HG03139 (cell line): ENCODE measurements at regions not wholly inside any gene's neighbourhood (a gene's known extent, or its start where the extent isn't known, plus 50 kb on each side); places are given as distances from the start of the nearest gene placed in this dataset.

ENCODE experiments used
- ATAC-seq: cut with Tn5 transposase; IDR thresholded peaks from one replicate; pipeline ENCODE4 v1.9.1; 2021; ENCODE audit not compliant: unreplicated experiment

DNA sequence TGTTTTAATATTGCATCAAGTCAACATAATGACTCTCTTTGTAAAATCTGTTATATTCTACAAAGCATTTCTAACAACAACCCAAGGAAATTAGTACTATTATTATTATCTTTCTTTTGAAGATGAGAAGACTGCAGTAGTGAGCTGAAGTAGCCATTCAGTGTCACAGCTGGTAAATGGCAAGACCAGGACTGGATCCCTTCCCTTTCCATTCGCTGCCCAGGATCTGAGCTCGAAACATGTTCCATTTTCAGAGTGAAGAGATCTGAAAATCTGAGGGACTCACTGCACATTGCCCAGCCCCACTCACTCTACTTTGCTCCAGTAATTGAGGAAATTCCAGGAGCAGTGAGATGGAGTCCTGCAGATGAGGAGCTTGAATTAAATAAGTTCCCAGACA, 240.0 kb upstream of the BLID start:
- ATAC-seq, result no peak

- no peak for ATAC-seq
Observed at GRCh38 chr11:122354025-122354697, 238.1 kb upstream of the BLID start.

GRCh38 chr11:122353561-122353960, 237.5 kb upstream of the BLID start:
- ATAC-seq, result no peak

DNA sequence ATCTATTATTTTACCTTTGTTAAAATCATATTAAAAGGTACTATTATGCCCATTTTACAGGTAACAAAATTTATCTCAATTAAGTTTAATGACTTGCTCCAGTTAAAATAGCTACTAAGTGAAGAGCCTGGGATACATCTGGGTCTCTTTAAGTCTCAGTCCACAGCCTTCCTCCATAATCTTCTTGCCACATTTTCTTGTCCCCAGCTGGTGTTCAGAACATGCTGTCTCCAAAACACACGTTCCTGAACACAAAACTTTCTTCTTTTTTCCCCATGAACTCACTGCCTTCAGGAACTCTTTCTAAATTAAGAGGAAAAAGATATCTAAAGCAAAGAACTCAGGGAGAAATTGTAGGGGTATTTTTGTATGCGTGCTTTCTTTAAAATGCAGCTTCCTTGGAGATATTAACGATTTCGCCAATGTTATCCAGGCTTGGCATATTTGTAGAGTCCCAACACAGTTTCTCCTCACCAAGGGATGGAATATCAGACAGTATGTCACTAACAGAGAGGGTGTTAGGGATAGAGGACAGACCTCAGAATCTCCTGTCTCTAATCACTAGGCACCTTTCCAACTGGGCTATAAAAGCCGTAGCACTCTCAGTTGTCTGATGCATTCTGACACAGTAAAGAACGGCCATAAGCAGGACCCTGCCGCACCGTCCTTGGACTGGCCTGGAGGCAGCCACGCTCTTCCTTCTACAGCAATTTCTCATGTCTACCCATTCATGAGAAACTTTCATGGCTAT, 232.8 kb upstream of the BLID start:
- no peak for ATAC-seq

GRCh38 chr11:122346006-122346405, 230.0 kb upstream of the BLID start:
- ATAC-seq, result no peak

- no peak for ATAC-seq
Observed at GRCh38 chr11:122345586-122345985, 229.6 kb upstream of the BLID start.

GRCh38 chr11:122344215-122344614, 228.2 kb upstream of the BLID start:
- ATAC-seq, result no peak

DNA sequence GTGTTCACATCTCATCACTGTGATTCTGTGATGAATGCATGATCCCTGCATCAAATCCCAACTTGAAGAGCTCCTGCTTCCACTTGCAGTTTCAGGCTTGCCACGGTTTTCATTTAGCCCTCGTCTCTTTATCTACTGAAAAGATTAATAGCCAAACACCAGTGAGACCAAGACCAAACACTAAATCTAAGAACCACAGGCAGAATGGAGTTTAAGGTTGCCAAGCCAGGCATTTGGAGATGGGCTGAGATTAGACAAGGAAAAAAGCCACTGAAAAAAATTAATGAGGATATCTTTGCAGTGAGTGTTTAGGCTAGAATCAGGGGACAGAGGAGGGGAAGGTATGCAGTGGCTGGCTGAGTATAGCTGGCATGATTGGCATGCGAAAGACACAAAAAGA, 227.2 kb upstream of the BLID start:
- no peak for ATAC-seq

DNA sequence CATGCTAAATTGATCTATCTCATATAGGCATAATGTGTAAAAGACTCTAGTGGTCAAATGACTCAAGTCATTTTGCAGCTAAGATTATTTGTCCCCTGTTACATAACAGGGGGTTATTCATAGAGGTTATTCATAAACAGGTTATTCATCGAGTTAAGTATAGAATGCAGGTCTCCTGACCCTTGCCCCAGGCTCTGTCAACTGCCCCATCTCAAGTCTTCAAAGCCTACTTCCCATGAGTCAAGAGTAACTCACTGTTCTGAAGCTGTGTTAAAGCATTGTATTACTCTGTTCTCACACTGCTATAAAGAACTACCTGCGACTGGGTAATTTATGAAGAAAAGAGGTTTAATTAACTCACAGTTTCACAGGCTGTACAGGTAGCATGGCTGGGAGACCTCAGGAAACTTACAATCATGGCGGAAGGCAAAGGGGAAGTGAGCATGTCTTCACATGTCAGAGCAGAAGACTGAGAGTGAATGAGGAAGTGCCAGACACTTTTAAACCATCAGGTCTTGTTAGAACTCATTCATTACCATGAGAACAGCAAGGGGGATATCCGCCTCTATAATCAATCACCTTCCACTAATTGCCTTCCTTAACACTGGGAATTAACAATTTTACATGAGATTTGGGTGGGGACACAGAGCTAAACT, 226.2 kb upstream of the BLID start:
- no peak for ATAC-seq

- no peak for ATAC-seq
Observed at GRCh38 chr11:122341477-122341876, 225.5 kb upstream of the BLID start.

DNA sequence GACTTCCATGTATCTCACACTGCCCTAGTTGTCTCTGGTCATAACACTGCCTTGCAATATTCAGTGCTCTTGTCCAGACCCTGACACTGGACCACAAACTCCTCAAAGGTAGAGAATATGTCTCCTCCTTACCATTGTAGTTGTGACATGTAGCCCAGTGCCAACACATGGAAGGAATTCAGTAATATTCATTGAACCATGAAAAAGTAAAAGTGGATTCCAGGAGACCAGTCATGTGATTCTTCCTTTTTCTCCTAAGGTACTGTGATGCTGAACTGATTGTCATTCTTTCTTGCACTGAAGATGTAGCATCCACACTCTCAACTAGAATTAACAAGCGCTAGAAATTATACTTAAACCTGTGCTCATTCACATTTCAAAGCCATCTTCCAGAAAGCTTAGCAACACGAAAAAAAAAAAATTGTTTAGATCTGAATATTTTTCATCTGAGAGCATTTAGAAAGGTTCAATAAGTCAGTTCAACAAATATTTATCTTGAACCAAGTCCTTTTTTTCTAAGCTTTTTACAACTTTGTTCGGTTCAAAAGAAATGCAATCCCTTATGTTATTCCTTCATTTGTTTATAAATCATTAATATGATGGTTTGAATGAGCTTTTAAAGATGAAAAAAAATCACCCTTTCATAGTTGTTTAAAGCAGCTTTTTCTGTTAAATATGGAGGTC, 224.7 kb upstream of the BLID start:
- ATAC-seq, result no peak

GRCh38 chr11:122339436-122340060, 223.5 kb upstream of the BLID start:
- no peak for ATAC-seq

DNA sequence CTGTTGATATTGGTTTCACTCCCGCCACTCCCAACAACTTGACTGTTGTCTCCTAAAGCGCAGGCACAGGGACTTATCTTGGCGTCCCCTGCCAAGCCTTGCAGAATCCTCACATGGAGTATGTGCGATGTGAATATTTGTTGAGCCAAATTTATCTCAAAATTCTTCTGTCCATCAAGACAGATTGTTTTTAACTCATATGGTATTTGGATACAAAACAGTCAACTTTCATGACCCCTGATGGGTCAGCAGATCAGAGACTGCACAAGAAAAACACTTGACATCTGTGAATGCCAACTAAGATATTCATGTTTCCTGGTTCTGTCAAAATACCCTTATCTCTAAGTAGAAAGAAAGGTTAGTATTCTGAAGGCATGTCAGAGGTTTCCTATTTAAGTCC, 221.7 kb upstream of the BLID start:
- ATAC-seq, result no peak

DNA sequence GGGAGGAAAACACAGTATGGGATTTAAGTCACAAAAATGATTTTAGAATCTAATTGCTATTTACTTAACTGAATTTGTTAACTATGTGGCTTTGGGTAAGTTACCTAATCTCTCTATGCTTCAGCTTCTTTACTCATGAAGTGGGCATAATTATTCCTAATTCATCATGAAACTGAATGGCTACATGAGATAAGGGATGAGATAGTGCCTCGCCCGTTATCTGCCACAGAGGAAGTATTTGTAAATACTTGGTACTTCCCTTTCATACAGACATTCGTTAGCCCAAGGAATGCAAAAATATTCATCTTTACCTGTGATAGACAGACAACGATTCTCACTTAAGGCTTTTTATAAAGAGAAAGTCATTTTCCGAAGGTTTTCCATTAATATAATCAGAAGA, 221.2 kb upstream of the BLID start:
- no peak for ATAC-seq

DNA sequence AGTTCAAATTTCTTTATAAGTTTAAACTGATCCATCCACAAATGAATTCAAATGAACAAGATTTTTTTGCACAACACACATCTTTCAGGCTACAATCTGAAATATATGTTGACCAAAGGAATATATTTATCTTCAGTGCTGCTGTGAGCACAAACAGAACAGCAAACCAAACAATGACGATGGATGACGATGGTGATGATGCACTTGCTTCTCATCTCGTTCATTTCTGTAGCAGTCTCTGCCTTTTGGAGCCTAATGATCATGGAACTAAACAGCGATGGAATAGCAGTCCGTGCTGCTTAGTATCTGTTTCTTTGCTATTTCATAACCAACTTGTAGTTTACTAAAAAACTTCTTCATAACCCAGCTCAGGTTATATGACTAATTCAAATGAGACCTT, 220.7 kb upstream of the BLID start:
- ATAC-seq, result no peak

DNA sequence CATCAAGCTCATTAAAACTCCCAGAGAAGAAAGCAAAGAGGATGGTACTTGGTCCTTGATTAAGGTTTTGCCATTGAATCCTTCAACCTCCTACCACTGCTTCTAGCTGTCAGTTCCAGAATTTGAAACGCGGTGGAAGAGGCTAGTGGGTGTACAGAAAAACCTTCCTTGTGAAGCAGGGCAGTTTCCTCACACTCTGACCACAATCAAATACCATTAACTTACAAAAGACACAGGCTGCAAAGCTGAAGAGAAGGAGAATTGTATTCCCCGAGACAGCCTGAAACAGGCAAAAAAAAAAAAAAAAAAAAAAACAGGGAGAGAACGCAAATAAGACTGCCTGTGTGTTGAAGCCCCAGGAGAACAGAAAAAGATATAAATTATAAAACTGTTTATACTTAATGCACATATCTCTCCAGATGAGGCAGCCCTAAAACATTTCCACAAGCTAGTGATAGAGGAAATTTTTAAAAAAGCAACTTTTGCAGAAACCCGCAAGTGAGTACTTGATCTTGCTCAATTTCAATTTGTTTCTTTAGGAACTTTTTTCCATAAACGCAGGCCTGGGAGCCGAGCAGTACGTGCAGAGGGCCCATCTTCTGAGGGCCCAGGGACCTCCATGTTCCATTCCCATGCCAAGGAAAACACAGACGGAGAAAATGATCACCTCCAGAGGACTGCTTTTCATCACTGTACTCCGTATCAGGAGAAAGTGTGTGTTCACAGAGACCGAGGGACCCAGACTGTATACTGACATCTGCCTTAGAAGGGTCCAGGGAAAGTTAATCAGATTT, 218.7 kb upstream of the BLID start:
- ATAC-seq, result no peak

DNA sequence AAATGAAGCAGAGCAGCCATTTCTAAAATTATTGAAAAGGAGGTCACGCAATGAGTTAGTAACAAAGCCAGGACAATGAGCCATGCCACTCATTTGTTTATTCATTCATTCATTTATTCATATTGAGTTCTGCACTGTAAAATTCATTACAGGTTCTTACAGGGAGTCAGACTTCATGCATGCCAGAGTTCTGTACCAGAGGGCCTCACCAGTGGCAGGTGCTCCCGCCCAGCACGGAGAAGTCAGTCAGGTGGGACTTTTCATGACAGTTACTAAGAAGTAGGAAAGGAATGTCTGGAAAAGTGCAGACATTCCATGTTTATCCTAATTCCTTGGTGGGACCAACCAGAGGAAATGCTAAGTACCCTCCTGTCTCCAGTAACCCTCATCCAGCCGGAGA, 217.5 kb upstream of the BLID start:
- ATAC-seq, result no peak

DNA sequence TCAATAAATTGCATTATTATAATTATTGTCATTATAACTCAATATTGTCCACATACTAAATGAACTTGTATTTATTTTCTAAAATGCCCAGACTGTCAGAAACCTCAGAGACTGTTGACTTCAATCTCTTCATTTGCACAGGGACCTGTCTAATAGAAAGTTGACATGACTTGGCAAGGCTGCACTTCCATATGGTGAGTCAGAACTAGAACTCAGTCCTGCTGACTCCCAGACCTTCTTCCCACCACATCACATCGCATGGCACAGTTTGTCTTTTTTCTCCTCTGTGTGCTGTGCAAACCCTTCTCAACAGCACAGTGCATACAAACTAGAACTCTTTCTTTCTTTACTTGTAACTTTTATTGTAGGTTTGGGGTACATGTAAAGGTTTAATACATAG, 215.1 kb upstream of the BLID start:
- ATAC-seq, result no peak

DNA sequence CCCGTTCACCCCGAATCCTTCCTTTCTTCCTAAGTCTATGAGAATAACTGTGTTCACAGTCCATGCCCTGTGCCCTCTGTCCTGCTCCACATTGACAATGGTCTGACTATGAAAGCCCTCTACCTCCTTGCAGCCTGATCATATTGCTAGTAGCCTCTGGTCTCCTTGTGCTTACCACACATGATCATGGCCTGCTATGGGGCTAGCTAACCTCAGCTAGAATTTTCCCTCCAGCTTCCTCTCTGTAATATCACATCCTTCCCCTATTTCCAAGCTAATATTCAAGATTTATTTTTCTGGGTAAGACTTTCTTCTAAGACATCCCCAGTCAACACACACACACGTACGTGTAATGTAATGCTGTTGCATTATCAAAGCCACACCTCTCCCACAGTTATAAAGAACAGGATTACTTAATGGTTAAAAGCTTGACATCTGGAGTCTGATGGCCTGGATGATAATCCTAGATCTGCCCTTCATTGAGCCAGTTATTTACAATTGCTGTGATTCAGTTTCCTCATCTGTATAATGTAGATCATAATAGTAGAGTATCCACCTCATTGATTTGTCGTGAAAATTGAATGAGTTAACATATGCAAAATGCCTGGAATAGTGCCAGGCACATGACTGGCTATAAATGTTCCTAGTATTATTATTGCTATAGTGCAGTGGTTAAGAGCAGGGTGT, 214.4 kb upstream of the BLID start:
- ATAC-seq, result no peak

GRCh38 chr11:122327528-122327927, 211.5 kb upstream of the BLID start:
- no peak for ATAC-seq
